Activated naive CD8-positive, alpha-beta T cell treated with anti-CD3 and anti-CD28 coated beads, Interleukin-2, amount 10 ng/mL, durations not matched to agents 7 days and 5 days (primary cell): ENCODE measurements at regions not wholly inside any gene's neighbourhood (a gene's known extent, or its start where the extent isn't known, plus 50 kb on each side); places are given as distances from the start of the nearest gene placed in this dataset.
"Not testable (repeated sequence)": the region's sequence is repeated elsewhere in the genome, so short reads cannot be mapped to it uniquely, and the experiment has no call there.

ENCODE experiments used
- ATAC-seq: fragments of 150-1000 bp; cut with Tn5 transposase; one replicate; pipeline ENCODE4 v1.10.0; 2021; ENCODE audit warnings: low read depth, moderate library complexity
- POLR2A ChIA-PET: fragments of 350-600 bp; sonication (Branson Sonifier 250); formaldehyde crosslinking; loops from one replicate; lab custom pipeline; 2021; ENCODE audit warnings: antibody characterized with exemption; lab: Charles Lee
- DNase-seq: peaks from one replicate; pipeline ENCODE4 v3.0.0; 2021
- H3K27ac Mint-ChIP-seq: one replicate; pipeline ENCODE4 v1.8.0; 2022; ENCODE audit warnings: mild to moderate bottlenecking, mixed read lengths
- H3K27me3 Mint-ChIP-seq: one replicate; pipeline ENCODE4 v1.8.0; 2022; ENCODE audit warnings: mild to moderate bottlenecking, moderate library complexity, mixed read lengths
- H3K36me3 Mint-ChIP-seq: one replicate; pipeline ENCODE4 v1.8.0; 2021; ENCODE audit warnings: mild to moderate bottlenecking, mixed read lengths
- H3K4me1 Mint-ChIP-seq: one replicate; pipeline ENCODE4 v1.8.0; 2021; ENCODE audit warnings: mixed read lengths
- H3K4me3 Mint-ChIP-seq: one replicate; pipeline ENCODE4 v1.8.0; 2022; ENCODE audit warnings: mild to moderate bottlenecking, moderate library complexity, mixed read lengths
- H3K9me3 Mint-ChIP-seq: one replicate; pipeline ENCODE4 v1.8.0; 2021; ENCODE audit warnings: mixed read lengths

- no peaks in the 10 kb centered on the region for H3K36me3 Mint-ChIP-seq
- POLR2A ChIA-PET = no interaction called here
Observed at GRCh38 chr11:106565326-106565725, 452.9 kb downstream of the GUCY1A2 start.

DNA sequence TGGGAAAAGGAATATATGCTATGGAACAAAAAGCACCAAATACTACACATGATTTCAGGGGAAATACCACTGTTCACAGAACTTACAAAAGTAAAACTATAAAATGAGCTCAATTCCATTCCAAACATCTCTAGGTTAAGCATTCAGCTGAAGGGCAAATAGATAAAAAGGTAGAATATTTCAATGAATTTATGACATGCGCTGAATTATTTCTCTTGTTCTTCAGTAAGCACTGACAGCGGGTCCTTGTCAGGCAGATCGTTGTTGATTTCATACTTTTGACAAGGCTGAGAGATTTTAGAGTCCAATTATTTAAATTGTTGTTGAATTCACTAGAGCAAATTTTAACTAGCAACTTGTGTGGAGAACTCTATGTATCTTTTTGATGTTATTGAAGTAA, 449.6 kb downstream of the GUCY1A2 start:
- no peak overlapping the region for H3K4me3 Mint-ChIP-seq
- H3K9me3 Mint-ChIP-seq = peaks cover 3% of the 10 kb centered on the region
- H3K4me1 Mint-ChIP-seq = no peaks in the 10 kb centered on the region
- H3K27me3 Mint-ChIP-seq = no peaks in the 10 kb centered on the region
- POLR2A ChIA-PET = no interaction called here
- H3K36me3 Mint-ChIP-seq = no peaks in the 10 kb centered on the region
- ATAC-seq (no peak), DNase-seq (no peak)
- no peak overlapping the region for H3K27ac Mint-ChIP-seq

More at GRCh38 chr11:106565326-106565725, 452.9 kb downstream of the GUCY1A2 start:
- Mint-ChIP-seq H3K27ac (no peak overlapping the region), H3K9me3 (peaks cover 1% of the 10 kb centered on the region), H3K27me3 (no peaks in the 10 kb centered on the region), H3K4me1 (no peaks in the 10 kb centered on the region), H3K4me3 (no peak overlapping the region)
- ATAC-seq (no peak), DNase-seq (no peak)

- H3K27me3 Mint-ChIP-seq, H3K4me3 Mint-ChIP-seq, H3K36me3 Mint-ChIP-seq, H3K27ac Mint-ChIP-seq, DNase-seq, ATAC-seq, POLR2A ChIA-PET, H3K4me1 Mint-ChIP-seq: not testable (repeated sequence)
- H3K9me3 Mint-ChIP-seq = peaks cover 11% of the 10 kb centered on the region
Observed at GRCh38 chr11:106577384-106577783, 440.9 kb downstream of the GUCY1A2 start.

DNA sequence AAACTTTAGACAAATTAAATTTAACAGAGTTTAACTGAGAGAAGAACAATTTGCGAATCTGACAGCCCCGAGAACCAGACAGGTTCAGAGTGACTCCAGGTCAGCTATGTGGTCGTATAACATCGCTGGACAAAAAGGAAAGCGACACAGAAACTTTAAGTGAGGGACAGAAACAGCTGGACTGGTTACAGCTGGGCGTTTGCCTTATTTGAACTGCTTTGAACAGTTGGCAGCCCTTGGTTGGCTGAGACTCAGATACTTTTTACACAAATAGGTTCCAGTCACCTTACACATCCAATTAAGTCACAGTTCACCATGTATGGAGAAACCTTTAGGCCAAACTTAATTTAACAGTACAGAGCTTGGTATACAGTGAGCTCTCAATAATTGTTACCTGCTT, 436.9 kb downstream of the GUCY1A2 start:
- POLR2A ChIA-PET = no interaction called here
- Mint-ChIP-seq H3K27me3 (no peaks in the 10 kb centered on the region), H3K36me3 (no peaks in the 10 kb centered on the region), H3K4me1 (no peaks in the 10 kb centered on the region), H3K4me3 (no peak overlapping the region), H3K27ac (no peak overlapping the region), H3K9me3 (peaks cover 9% of the 10 kb centered on the region)
- DNase-seq = no peak
- no peak for ATAC-seq

DNA sequence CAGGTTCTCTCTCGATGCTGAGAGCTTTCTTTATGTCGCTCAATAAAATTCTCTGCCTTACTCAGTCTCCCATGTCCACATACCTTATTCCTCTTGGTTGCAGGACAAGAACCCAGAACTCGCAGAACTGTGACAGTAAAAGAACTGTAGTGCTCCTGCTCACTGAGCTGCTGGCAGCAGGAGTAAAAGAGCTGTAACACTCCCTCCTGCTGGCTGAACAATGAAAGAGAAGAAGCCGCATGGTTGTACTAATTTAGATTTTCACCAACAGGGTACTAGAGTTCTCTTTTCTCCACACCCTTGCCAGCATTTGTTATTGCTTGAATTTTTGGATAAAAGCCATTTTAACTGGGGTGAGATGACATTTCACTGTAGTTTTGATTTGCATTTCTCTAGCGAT, 433.2 kb downstream of the GUCY1A2 start:
- Mint-ChIP-seq H3K27me3 (no peaks in the 10 kb centered on the region), H3K9me3 (peaks cover 3% of the 10 kb centered on the region), H3K36me3 (no peaks in the 10 kb centered on the region), H3K4me3 (no peak overlapping the region), H3K4me1 (no peaks in the 10 kb centered on the region), H3K27ac (no peak overlapping the region)
- DNase-seq = no peak
- POLR2A ChIA-PET = no interaction called here
- no peak for ATAC-seq

- POLR2A ChIA-PET = no interaction called here
- DNase-seq (no peak), ATAC-seq (no peak)
- Mint-ChIP-seq H3K27ac (no peak overlapping the region), H3K4me1 (no peaks in the 10 kb centered on the region), H3K9me3 (peaks cover 7% of the 10 kb centered on the region), H3K36me3 (no peaks in the 10 kb centered on the region), H3K27me3 (no peaks in the 10 kb centered on the region), H3K4me3 (no peak overlapping the region)
Observed at GRCh38 chr11:106594751-106595351, 423.4 kb downstream of the GUCY1A2 start.

DNA sequence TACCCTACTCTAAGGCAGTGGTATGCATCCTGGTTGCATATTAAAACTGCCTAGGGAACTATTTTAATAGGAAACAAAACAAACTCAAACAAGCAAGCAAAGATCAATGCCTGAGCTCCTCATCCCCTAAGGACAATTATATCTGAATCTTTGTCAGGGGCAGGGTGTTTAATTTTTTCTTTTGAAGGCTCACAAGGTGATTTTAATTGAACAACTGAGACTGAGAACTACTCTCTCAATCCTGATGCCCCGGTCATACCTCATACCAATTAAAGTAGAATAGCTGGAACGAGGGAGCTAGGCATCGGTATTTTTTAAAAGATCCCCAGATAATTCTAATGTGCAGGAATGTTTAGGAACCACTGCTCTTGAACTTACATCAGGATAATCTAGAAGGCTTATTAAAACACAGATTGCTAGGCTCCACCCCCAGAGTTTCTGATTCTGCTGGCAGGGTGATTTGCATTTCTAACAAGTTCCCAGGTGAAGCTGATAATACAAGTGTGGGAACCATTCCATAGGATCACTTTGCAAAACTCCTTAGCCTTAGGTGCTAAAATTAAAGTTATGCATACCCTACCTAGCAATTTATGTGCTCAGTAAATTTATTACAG, 416.5 kb downstream of the GUCY1A2 start:
- no peak overlapping the region for H3K27ac Mint-ChIP-seq
- no peaks in the 10 kb centered on the region for H3K27me3 Mint-ChIP-seq
- H3K4me3 Mint-ChIP-seq = no peak overlapping the region
- H3K9me3 Mint-ChIP-seq = no peaks in the 10 kb centered on the region
- DNase-seq = no peak
- POLR2A ChIA-PET = no interaction called here
- H3K4me1 Mint-ChIP-seq = no peaks in the 10 kb centered on the region
- no peaks in the 10 kb centered on the region for H3K36me3 Mint-ChIP-seq
- no peak for ATAC-seq

- POLR2A ChIA-PET = no interaction called here
- Mint-ChIP-seq H3K27me3 (no peaks in the 10 kb centered on the region), H3K27ac (no peak overlapping the region), H3K4me3 (no peak overlapping the region), H3K9me3 (peaks cover 5% of the 10 kb centered on the region), H3K4me1 (no peaks in the 10 kb centered on the region), H3K36me3 (no peaks in the 10 kb centered on the region)
- DNase-seq (no peak), ATAC-seq (no peak)
Observed at GRCh38 chr11:106608677-106609076, 409.6 kb downstream of the GUCY1A2 start.

- no peaks in the 10 kb centered on the region for H3K36me3 Mint-ChIP-seq
- no peaks in the 10 kb centered on the region for H3K4me1 Mint-ChIP-seq
- ATAC-seq (no peak), DNase-seq (no peak)
- H3K9me3 Mint-ChIP-seq = peaks cover 5% of the 10 kb centered on the region
- no peak overlapping the region for H3K4me3 Mint-ChIP-seq
- no peaks in the 10 kb centered on the region for H3K27me3 Mint-ChIP-seq
- H3K27ac Mint-ChIP-seq = no peak overlapping the region
- POLR2A ChIA-PET = no interaction called here
Observed at GRCh38 chr11:106614262-106614661, 404.0 kb downstream of the GUCY1A2 start.

GRCh38 chr11:106619320-106619990, 398.8 kb downstream of the GUCY1A2 start:
- DNase-seq (no peak), ATAC-seq (no peak)
- POLR2A ChIA-PET = no interaction called here
- no peaks in the 10 kb centered on the region for H3K4me1 Mint-ChIP-seq
- peaks cover 5% of the 10 kb centered on the region for H3K9me3 Mint-ChIP-seq
- no peak overlapping the region for H3K4me3 Mint-ChIP-seq
- H3K27ac Mint-ChIP-seq = no peak overlapping the region
- H3K36me3 Mint-ChIP-seq = no peaks in the 10 kb centered on the region
- no peaks in the 10 kb centered on the region for H3K27me3 Mint-ChIP-seq

- no peaks in the 10 kb centered on the region for H3K4me1 Mint-ChIP-seq
- POLR2A ChIA-PET = no interaction called here
- DNase-seq = no peak
- H3K4me3 Mint-ChIP-seq = no peak overlapping the region
- peaks cover 5% of the 10 kb centered on the region for H3K9me3 Mint-ChIP-seq
- no peaks in the 10 kb centered on the region for H3K36me3 Mint-ChIP-seq
- no peak overlapping the region for H3K27ac Mint-ChIP-seq
- ATAC-seq = no peak
- no peaks in the 10 kb centered on the region for H3K27me3 Mint-ChIP-seq
Observed at GRCh38 chr11:106621484-106621883, 396.8 kb downstream of the GUCY1A2 start.
